Karpas-422 (cell line): ENCODE measurements at regions not wholly inside any gene's neighbourhood (a gene's known extent, or its start where the extent isn't known, plus 50 kb on each side); places are given as distances from the start of the nearest gene placed in this dataset.

ENCODE experiments used
- DNase-seq: peaks from one replicate; pipeline ENCODE4 v3.0.0-alpha.2; 2015
- H2AFZ ChIP-seq: fragments of 200-600 bp; sonication (generic); 2 replicates; pipeline ENCODE4 v1.6.1; 2014; ENCODE audit warnings: antibody characterized with exemption, low read length, mixed read lengths
- H3K27ac ChIP-seq: fragments of 200-600 bp; sonication (generic); 2 replicates; pipeline ENCODE4 v1.5.1; 2014; ENCODE audit warnings: mild to moderate bottlenecking, low read length, moderate library complexity
- H3K27me3 ChIP-seq: fragments of 200-600 bp; sonication (generic); 2 replicates; pipeline ENCODE4 v1.6.1; 2014; ENCODE audit warnings: low read length, mixed read lengths
- H3K36me3 ChIP-seq: fragments of 200-600 bp; sonication (generic); 2 replicates; pipeline ENCODE4 v1.6.1; 2014; ENCODE audit warnings: low read length, mixed read lengths; ENCODE audit not compliant: insufficient read depth
- H3K4me1 ChIP-seq: fragments of 200-600 bp; sonication (generic); 2 replicates; pipeline ENCODE4 v1.6.1; 2014; ENCODE audit warnings: mild to moderate bottlenecking, low read length, mixed read lengths
- H3K4me2 ChIP-seq: fragments of 200-600 bp; sonication (generic); 2 replicates; pipeline ENCODE4 v1.6.1; 2014; ENCODE audit warnings: low read length, low read depth, mild to moderate bottlenecking; ENCODE audit not compliant: poor library complexity, severe bottlenecking
- H3K4me3 ChIP-seq: fragments of 200-600 bp; sonication (generic); 2 replicates; pipeline ENCODE4 v1.5.1; 2014; ENCODE audit warnings: mild to moderate bottlenecking, antibody characterized with exemption, low read length, mixed read lengths
- H3K79me2 ChIP-seq: fragments of 200-600 bp; sonication (generic); 2 replicates; pipeline ENCODE4 v1.6.1; 2014; ENCODE audit warnings: mild to moderate bottlenecking, low read length, mixed read lengths
- H3K9ac ChIP-seq: fragments of 200-600 bp; sonication (generic); 2 replicates; pipeline ENCODE4 v1.6.0; 2014; ENCODE audit warnings: low read length
- H3K9me2 ChIP-seq: fragments of 200-600 bp; sonication (generic), shearing (Covaris generic); replicated peaks from 2 replicates; pipeline ENCODE4 v1.6.0; 2014; ENCODE audit warnings: mild to moderate bottlenecking, low read length, moderate library complexity; ENCODE audit not compliant: insufficient read depth
- H3K9me3 ChIP-seq: fragments of 300-700, 200-600 bp; sonication (generic); 2 replicates; pipeline ENCODE4 v1.6.1; 2014; ENCODE audit warnings: low read length, mixed read lengths
- H4K20me1 ChIP-seq: fragments of 200-600 bp; sonication (generic); 2 replicates; pipeline ENCODE4 v1.6.1; 2014; ENCODE audit warnings: mild to moderate bottlenecking, antibody characterized with exemption, low read length, low read depth; ENCODE audit not compliant: insufficient read depth

DNA sequence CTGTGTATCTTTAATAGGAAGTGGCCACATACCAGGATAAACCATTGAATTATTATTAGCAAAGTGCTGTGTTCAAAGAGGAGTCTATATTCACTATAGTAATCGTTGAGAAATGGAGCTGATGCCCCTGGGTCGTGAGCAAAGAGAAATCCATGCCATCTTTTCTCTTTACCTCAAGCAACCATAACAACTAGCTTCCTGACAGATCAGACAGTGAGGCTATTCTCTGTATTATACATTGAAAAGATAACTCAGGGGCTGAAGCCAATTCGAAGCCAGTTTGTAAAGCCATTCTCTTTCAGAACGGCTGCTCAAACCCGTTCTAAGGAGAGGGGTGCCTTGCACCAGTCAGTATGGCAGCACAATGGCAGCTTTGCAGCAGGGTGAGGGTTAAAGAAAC, 680.6 kb downstream of the SEMA5A start:
- peaks cover 3% of the 10 kb centered on the region for H3K9me3 ChIP-seq
- no peaks in the 10 kb centered on the region for H3K4me1 ChIP-seq
- no peak overlapping the region for H3K4me2 ChIP-seq
- no peak overlapping the region for H2AFZ ChIP-seq
- no peak overlapping the region for H3K4me3 ChIP-seq
- H4K20me1 ChIP-seq = no peaks in the 10 kb centered on the region
- no peaks in the 10 kb centered on the region for H3K79me2 ChIP-seq
- no peaks in the 10 kb centered on the region for H3K36me3 ChIP-seq
- no peak for DNase-seq
- H3K9ac ChIP-seq = no peak overlapping the region
- H3K9me2 ChIP-seq = no peaks in the 10 kb centered on the region
- H3K27ac ChIP-seq = no peak overlapping the region
- H3K27me3 ChIP-seq = no peaks in the 10 kb centered on the region

DNA sequence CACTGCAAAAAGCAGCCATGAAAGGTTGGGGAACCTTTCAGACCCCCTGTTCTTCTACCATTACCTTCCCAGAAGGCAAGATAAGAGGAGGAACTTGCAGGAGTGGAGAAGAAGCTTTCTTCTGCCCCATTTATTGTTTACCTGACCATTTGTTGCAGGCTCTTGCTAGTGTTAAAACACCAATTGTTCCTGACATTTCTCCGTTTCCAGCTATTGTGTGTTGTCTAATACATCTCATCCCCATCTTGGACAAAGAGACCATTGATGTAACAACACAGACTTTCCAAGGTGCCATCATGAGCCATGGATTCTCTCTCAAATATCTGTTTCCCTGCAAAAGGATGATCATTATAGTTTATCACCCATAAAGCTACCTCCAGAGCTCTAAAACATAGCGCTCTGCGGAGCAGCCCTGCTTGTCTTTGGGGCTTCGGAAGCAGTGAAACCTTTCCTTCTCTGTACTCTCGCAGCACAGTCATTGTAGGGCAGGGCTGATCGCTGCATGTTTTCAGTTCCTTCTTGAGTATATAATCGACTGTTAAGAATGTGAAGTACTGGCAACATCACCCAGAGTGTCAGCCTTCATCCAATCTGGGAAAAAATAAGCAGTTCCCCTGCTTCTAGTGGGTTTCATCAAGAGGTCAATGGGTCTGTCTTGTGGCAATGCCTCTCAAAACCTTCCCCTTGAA, 680.0 kb downstream of the SEMA5A start:
- no peak overlapping the region for H3K4me2 ChIP-seq
- H3K79me2 ChIP-seq = no peaks in the 10 kb centered on the region
- DNase-seq = no peak
- no peaks in the 10 kb centered on the region for H3K36me3 ChIP-seq
- no peaks in the 10 kb centered on the region for H3K27me3 ChIP-seq
- no peak overlapping the region for H3K27ac ChIP-seq
- no peaks in the 10 kb centered on the region for H3K4me1 ChIP-seq
- H3K9me3 ChIP-seq = peaks cover 3% of the 10 kb centered on the region
- no peak overlapping the region for H2AFZ ChIP-seq
- no peaks in the 10 kb centered on the region for H3K9me2 ChIP-seq
- no peak overlapping the region for H3K9ac ChIP-seq
- H4K20me1 ChIP-seq = no peaks in the 10 kb centered on the region
- no peak overlapping the region for H3K4me3 ChIP-seq

DNA sequence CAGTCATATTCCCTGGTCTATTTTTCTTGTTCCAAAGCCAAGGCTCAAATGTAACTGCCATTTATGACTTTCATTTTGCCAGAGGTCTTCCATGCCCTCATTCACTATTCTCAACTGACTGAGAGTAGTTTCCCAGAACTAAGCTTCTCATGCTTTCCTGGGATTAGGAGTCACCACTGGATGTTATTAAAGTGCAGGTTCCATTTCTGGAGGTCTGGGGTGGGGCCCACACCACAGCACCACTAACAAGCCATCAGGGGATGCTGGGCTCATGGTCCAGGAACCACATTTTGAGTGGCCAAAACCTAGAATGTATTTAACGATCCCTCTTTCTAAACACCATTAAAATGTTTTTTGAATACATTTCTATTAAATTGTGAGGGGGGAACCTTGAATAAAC, 677.6 kb downstream of the SEMA5A start:
- Histone ChIP-seq H4K20me1 (no peaks in the 10 kb centered on the region), H3K9me3 (peaks cover 10% of the 10 kb centered on the region), H2AFZ (no peak overlapping the region), H3K36me3 (no peaks in the 10 kb centered on the region), H3K4me2 (no peak overlapping the region), H3K27me3 (no peaks in the 10 kb centered on the region), H3K27ac (no peak overlapping the region), H3K4me1 (no peaks in the 10 kb centered on the region), H3K9ac (no peak overlapping the region), H3K9me2 (no peaks in the 10 kb centered on the region), H3K79me2 (no peaks in the 10 kb centered on the region), H3K4me3 (no peak overlapping the region)
- DNase-seq = no peak

DNA sequence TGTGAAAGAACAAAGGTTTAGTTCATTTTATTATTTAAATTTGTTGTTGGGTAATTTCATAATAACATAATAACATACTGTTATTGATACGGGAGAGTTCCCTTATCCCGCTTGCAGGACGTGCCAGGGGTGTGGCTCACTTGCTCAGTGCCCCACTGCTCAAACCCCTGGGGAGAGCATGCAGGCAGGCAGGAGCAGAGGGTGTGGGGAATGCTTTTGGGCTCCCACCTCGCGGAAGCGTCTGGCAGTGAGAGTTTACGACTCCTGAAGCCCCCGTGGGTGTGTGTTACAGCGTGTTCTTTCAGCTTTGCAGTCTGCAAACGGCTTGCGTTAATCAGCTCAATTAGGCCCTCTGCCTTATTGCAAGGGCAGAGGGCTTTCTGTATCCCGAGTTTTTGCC, 675.9 kb downstream of the SEMA5A start:
- DNase-seq = no peak
- H3K4me2 ChIP-seq = no peak overlapping the region
- no peaks in the 10 kb centered on the region for H3K79me2 ChIP-seq
- H3K27me3 ChIP-seq = no peaks in the 10 kb centered on the region
- H3K4me1 ChIP-seq = no peaks in the 10 kb centered on the region
- H3K9me2 ChIP-seq = no peaks in the 10 kb centered on the region
- no peak overlapping the region for H3K9ac ChIP-seq
- no peaks in the 10 kb centered on the region for H4K20me1 ChIP-seq
- peaks cover 10% of the 10 kb centered on the region for H3K9me3 ChIP-seq
- H3K27ac ChIP-seq = no peak overlapping the region
- no peaks in the 10 kb centered on the region for H3K36me3 ChIP-seq
- no peak overlapping the region for H3K4me3 ChIP-seq
- H2AFZ ChIP-seq = no peak overlapping the region

DNA sequence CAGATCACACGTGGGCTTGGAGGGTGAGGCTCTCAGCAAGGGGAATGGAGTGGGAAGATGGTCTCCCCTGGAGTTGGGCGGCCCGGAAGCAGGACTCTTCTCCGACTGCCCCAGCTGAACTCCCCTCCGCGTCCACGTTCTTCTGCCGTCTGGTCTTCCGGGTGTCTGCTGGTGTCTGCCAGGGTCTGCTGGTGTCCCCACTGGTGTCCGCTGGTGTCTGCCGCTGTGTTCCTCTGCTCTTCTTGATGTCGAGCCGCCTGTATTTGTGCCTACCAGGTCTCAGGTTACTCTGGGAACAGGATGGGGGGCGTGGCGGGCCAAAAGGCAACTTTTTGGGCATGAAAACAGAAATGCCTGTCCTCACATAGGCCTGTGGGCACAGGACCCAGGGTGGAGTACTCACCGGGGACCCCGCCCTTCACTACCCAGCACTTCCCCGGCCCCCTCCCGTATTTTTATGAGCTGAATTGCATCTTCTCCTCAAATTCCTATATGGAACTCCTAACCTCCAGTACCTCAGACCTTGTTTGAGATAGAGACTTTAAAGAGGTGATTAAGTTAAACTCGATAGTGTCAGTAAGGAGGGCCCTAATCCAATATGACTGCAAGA, 675.4 kb downstream of the SEMA5A start:
- no peak overlapping the region for H2AFZ ChIP-seq
- no peaks in the 10 kb centered on the region for H3K79me2 ChIP-seq
- no peaks in the 10 kb centered on the region for H3K27me3 ChIP-seq
- no peak overlapping the region for H3K9ac ChIP-seq
- no peaks in the 10 kb centered on the region for H3K9me2 ChIP-seq
- no peaks in the 10 kb centered on the region for H3K4me1 ChIP-seq
- H3K4me3 ChIP-seq = no peak overlapping the region
- no peaks in the 10 kb centered on the region for H3K36me3 ChIP-seq
- H3K9me3 ChIP-seq = peaks cover 10% of the 10 kb centered on the region
- DNase-seq = no peak
- no peak overlapping the region for H3K27ac ChIP-seq
- H3K4me2 ChIP-seq = no peak overlapping the region
- no peaks in the 10 kb centered on the region for H4K20me1 ChIP-seq

DNA sequence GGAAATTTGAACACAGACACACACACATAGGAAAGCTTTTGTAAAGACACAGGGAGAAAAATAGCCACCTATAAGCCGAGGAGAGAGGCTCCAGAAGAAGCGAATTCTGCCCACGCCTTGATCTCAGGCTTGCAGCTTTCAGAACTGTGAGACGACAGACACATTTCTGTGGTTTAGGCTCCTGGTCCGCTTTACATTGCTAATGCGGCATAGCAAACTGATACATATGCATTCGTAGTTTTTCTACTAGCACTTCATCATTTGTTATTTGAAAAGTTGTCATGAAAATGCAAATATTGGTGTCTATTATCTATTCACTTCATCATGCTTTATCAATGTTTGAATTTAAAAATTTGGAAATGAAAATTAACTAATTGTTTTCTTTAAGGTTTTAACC, 674.9 kb downstream of the SEMA5A start:
- Histone ChIP-seq H3K9me3 (peaks cover 10% of the 10 kb centered on the region), H3K9me2 (no peaks in the 10 kb centered on the region), H3K36me3 (no peaks in the 10 kb centered on the region), H4K20me1 (no peaks in the 10 kb centered on the region), H3K4me3 (no peak overlapping the region), H3K27ac (no peak overlapping the region), H3K79me2 (no peaks in the 10 kb centered on the region), H3K9ac (no peak overlapping the region), H3K4me1 (no peaks in the 10 kb centered on the region), H2AFZ (no peak overlapping the region), H3K27me3 (no peaks in the 10 kb centered on the region), H3K4me2 (no peak overlapping the region)
- no peak for DNase-seq

DNA sequence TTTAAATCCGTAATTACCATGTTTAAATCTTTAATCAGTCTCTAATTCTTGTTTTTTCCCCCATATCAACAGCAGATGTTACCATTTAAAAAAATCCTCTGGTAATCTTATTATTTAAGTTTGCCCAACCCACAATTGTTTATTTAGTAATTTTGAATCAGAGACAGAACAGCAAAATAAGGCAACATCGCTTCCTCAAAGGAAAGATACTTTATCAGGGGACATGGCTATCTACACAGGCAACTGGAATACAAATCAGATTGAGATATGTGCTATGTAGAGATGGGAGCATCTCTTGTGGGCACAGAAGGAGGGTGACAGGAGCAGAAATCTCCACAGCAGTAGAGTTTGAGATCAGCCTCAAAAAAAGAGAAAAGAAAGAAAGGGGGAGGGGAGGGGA, 674.4 kb downstream of the SEMA5A start:
- Histone ChIP-seq H3K4me1 (no peaks in the 10 kb centered on the region), H4K20me1 (no peaks in the 10 kb centered on the region)

DNA sequence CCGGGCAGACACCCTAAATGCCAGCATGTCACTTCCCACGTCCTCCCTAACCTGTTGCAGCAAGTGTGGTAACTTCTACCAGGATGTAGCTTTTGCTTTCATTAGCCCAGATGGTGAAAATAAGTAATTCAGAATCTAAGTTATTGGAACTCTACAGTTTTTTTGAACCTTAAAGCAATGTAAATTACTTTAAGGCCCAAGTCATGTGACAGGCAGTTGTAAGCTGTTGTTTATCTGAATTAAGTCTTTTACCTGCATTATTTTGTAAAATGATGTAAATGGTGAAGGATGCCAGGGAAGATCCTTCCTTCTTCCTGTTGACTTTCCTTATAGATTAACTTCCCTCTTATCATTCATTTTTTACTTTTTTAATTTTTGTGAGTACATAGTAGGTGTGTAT, 670.2 kb downstream of the SEMA5A start:
- no peak for DNase-seq
- Histone ChIP-seq H3K79me2 (no peaks in the 10 kb centered on the region), H3K36me3 (no peaks in the 10 kb centered on the region)

More for the DNA sequence above, 674.4 kb downstream of the SEMA5A start:
- H3K36me3 ChIP-seq = no peaks in the 10 kb centered on the region
- no peaks in the 10 kb centered on the region for H3K27me3 ChIP-seq
- no peak overlapping the region for H3K27ac ChIP-seq
- DNase-seq = no peak
- peaks cover 10% of the 10 kb centered on the region for H3K9me3 ChIP-seq
- H3K9ac ChIP-seq = no peak overlapping the region
- H2AFZ ChIP-seq = no peak overlapping the region
- no peak overlapping the region for H3K4me3 ChIP-seq
- H3K9me2 ChIP-seq = no peaks in the 10 kb centered on the region
- no peak overlapping the region for H3K4me2 ChIP-seq
- no peaks in the 10 kb centered on the region for H3K79me2 ChIP-seq

More for the DNA sequence above, 670.2 kb downstream of the SEMA5A start:
- no peaks in the 10 kb centered on the region for H3K9me2 ChIP-seq
- no peak overlapping the region for H3K4me2 ChIP-seq
- no peak overlapping the region for H3K9ac ChIP-seq
- no peak overlapping the region for H2AFZ ChIP-seq
- H3K4me3 ChIP-seq = no peak overlapping the region
- no peaks in the 10 kb centered on the region for H3K27me3 ChIP-seq
- H3K27ac ChIP-seq = no peak overlapping the region
- peaks cover 7% of the 10 kb centered on the region; the same call in 1 of the 2 replicates for H3K9me3 ChIP-seq
- no peaks in the 10 kb centered on the region for H3K4me1 ChIP-seq
- no peaks in the 10 kb centered on the region for H4K20me1 ChIP-seq
